ENCODE measurements at regions not wholly inside any gene's neighbourhood (a gene's known extent, or its start where the extent isn't known, plus 50 kb on each side); places are given as distances from the start of the nearest gene placed in this dataset.

GRCh38 chr2:150403457-150403856, 84.0 kb downstream of the RND3 start:
- in situ Hi-C loops (cut with HindIII; ENCODE audit: low sequenced_read_pairs), result no loop called here
- H3K4me3 ChIP-seq (ENCODE audit: low read depth, low read length), result no peak overlapping the region
- no peak for DNase-seq (ENCODE audit: low read depth)
- no peak for TF ChIP-seq CTCF (IDR thresholded peaks at IDR 0.05; ENCODE audit: low read depth, low read length, missing control alignments)

GRCh38 chr2:150402953-150403352, 84.5 kb downstream of the RND3 start:
- in situ Hi-C loops (cut with HindIII; ENCODE audit: low sequenced_read_pairs), result no loop called here
- TF ChIP-seq CTCF (IDR thresholded peaks at IDR 0.05; ENCODE audit: low read depth, low read length, missing control alignments), result no peak
- no peak overlapping the region for H3K4me3 ChIP-seq (ENCODE audit: low read depth, low read length)
- DNase-seq (ENCODE audit: low read depth), result no peak

- in situ Hi-C loops (cut with HindIII; ENCODE audit: low sequenced_read_pairs), result no loop called here
- H3K4me3 ChIP-seq (ENCODE audit: low read depth, low read length), result no peak overlapping the region
- TF ChIP-seq CTCF (IDR thresholded peaks at IDR 0.05; ENCODE audit: low read depth, low read length, missing control alignments), result no peak
- DNase-seq (ENCODE audit: low read depth), result no peak
Observed at GRCh38 chr2:150400849-150401248, 86.6 kb downstream of the RND3 start.

- in situ Hi-C loops (cut with HindIII; ENCODE audit: low sequenced_read_pairs), result no loop called here
- TF ChIP-seq CTCF (IDR thresholded peaks at IDR 0.05; ENCODE audit: low read depth, low read length, missing control alignments), result no peak
Observed at GRCh38 chr2:150392614-150393013, 94.9 kb downstream of the RND3 start.

GRCh38 chr2:150391779-150392178, 95.7 kb downstream of the RND3 start:
- no peak overlapping the region for H3K4me3 ChIP-seq (ENCODE audit: low read depth, low read length)
- no peak for DNase-seq (ENCODE audit: low read depth)
- in situ Hi-C loops (cut with HindIII; ENCODE audit: low sequenced_read_pairs), result no loop called here
- TF ChIP-seq CTCF (IDR thresholded peaks at IDR 0.05; ENCODE audit: low read depth, low read length, missing control alignments), result no peak

More at GRCh38 chr2:150392614-150393013, 94.9 kb downstream of the RND3 start:
- no peak overlapping the region for H3K4me3 ChIP-seq (ENCODE audit: low read depth, low read length)
- no peak for DNase-seq (ENCODE audit: low read depth)

GRCh38 chr2:150389447-150389846, 98.0 kb downstream of the RND3 start:
- in situ Hi-C loops (cut with HindIII; ENCODE audit: low sequenced_read_pairs), result no loop called here
- no peak for DNase-seq (ENCODE audit: low read depth)
- H3K4me3 ChIP-seq (ENCODE audit: low read depth, low read length), result no peak overlapping the region
- no peak for TF ChIP-seq CTCF (IDR thresholded peaks at IDR 0.05; ENCODE audit: low read depth, low read length, missing control alignments)

- no peak for TF ChIP-seq CTCF (IDR thresholded peaks at IDR 0.05; ENCODE audit: low read depth, low read length, missing control alignments)
- in situ Hi-C loops (cut with HindIII; ENCODE audit: low sequenced_read_pairs), result no loop called here
- no peak for DNase-seq (ENCODE audit: low read depth)
- no peak overlapping the region for H3K4me3 ChIP-seq (ENCODE audit: low read depth, low read length)
Observed at GRCh38 chr2:150388289-150388625, 99.2 kb downstream of the RND3 start.

Data from astrocyte of the cerebellum (primary cell).